Dermis microvascular lymphatic vessel endothelial cell (primary cell): ENCODE measurements at regions not wholly inside any gene's neighbourhood (a gene's known extent, or its start where the extent isn't known, plus 50 kb on each side); places are given as distances from the start of the nearest gene placed in this dataset.
"Not testable (repeated sequence)": the region's sequence is repeated elsewhere in the genome, so short reads cannot be mapped to it uniquely, and the experiment has no call there.

Experiments used
- DNase-seq, 2 donors: peaks; one replicate each; pipeline versions ENCODE4 v3.0.0 to v3.0.0-alpha.2; 2010; ENCODE audit warnings: low read depth in 2 of 2

DNA sequence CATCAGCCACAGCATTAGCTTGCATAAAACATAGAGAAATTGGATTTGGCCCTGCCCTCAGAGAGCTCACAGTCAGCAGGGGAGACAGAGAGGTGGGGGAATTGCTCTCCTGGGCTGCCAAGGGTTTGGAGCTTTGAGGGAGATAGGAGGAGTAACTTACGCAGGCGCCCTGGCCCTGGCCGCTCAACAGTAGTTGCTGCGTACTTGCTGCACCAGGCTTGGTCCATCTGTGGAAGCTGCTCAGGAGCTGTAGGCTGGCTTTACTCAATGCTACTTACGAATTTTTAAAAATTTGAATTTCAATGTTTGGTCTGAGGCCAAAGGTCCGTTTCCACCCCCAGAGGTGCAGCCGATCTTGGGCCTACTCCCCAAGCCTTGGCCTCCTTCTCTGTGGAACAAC, 83.3 kb downstream of the CPZ start:
- no peak for DNase-seq

DNA sequence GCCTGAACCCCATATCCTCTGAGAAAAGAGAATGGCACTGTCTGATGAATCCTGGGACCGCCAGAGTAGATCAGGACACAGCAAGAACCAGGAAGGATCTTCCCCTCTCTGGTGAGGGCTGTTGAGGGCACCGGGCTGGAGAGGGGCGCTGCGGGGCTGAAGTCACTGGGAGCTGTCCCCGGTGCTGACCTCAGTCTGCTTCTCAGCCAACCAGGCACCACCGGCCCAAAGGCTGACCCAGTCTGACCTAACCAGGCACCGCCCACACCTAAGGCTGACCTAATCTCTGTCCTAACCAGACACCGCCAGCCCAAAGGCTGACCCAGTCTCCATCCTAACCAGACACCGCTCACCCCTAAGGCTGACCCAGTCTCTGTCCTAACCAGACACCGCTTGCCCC, 82.8 kb downstream of the CPZ start:
- peak in 1 of 2 donors; percentile 34 for DNase-seq

DNA sequence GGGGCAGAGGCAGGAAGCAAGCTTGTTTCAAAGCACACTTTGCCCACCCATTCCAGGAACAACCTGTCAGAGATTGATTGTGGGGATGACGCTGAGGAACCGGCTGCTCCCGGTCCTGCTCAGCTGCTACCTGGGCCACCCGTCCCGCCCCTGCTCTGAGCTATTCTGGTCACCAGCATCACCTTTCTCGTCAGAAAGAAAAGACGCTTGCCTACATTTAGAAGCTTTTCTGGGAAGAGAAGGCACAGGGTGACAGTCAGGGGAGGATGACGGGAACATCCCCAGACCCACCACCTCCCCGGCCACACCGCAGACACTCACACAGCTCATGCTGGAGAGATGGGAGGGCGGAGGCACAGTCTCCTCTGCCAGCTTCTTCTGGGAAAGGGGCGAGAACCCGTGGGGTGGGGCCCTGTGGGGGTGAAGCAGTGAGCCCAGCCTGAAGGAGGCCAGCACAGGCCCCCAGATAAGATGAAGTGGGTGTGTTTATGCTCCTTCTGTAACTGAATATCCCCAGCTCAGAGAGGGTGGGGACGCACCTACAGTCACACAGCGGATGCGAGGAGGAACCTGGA, 81.8 kb downstream of the CPZ start:
- DNase-seq, result no peak

DNA sequence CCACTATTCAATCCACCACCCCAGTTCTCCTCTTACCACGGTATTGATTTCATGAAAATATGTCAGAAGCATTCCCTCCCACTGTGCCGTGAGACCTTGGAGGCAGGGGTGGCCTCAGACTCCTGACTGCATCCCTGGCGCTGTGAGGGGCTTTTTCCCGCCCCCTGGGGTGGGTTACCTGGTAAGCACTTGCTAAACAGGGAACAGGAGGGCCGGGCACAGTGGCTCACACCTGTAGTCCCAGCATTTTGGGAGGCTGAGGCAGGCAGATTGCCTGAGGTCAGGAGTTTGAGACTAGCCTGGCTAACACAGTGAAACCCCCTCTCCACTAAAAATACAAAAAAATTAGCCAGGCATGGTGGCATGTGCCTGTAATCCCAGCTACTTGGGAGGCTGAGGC, 80.5 kb downstream of the CPZ start:
- DNase-seq, result not testable (repeated sequence)

DNA sequence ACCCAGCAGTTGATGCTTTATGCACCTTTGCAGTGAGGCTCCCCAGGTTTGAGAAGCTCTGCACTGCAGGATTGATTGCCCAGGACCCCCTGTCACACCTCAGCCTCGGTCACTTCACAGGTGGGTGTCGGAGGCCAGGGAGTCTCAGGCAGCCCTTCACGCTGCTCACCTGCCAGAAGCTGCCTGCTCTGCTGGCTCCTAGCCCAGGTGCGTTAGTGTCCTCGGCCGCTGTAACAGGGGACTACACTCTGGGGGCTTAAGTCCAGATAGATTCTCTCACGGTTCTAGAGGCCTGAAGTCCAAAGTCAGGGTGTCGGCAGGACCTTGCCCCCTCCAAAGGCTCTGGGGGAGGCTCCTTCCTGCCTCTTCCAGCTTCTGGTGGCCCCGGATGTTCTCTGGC, 79.9 kb downstream of the CPZ start:
- no peak for DNase-seq

DNA sequence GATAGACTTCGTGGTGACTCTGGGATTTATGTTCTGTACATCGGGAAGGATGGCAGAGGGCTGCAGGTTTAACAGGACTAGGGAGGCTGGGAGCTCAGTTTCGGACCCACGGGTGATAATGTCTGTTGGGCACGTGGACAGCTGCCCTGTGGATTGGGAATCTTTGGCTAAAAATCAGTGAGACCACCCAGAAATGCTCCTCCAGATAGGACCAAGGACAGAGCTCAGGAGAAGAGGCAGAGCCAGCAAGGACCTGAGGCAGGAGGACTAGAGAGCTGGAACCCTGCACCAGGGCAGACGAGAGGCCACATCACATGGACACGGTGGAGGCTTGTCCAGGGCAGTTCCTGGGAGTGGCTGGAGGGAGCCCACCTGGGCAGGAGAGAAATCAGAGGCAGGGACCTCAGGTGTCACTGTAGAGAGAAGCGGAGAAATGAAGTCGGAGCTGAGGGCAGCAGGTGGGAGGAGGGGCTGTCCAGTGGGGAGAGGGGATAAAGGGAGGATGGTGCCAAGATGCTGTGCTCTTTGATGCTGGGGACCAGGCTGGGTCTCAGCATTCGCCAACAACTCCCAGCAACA, 79.2 kb downstream of the CPZ start:
- no peak for DNase-seq
